ENCODE measurements at regions not wholly inside any gene's neighbourhood (a gene's known extent, or its start where the extent isn't known, plus 50 kb on each side); places are given as distances from the start of the nearest gene placed in this dataset.

GRCh38 chr3:177606891-177607290 is 409.6 kb upstream of the TBL1XR1 start:
- H3K27ac ChIP-seq (ENCODE audit: low read depth in 1 of 2, low read length in 2 of 2), result no peak overlapping the region
- H3K4me3 ChIP-seq (ENCODE audit: low read depth in 1 of 3, low read length in 3 of 3), result no peak overlapping the region
- DNase-seq (ENCODE audit: low spot score), result no peak
- no peaks in the 10 kb centered on the region for H3K27me3 ChIP-seq (ENCODE audit: control insufficient read depth in 4 of 4, insufficient read depth in 4 of 4, low read length in 3 of 4)
- H3K9me3 ChIP-seq (ENCODE audit: control insufficient read depth in 4 of 4, low read length in 3 of 4), result no peaks in the 10 kb centered on the region
- WGBS, result 82% methylated on average over 4 of the region's 4 CpGs
- H3K36me3 ChIP-seq (ENCODE audit: control insufficient read depth in 4 of 4, insufficient read depth in 3 of 4, low read depth in 1 of 4, low read length in 3 of 4), result no peaks in the 10 kb centered on the region
- H3K4me1 ChIP-seq (ENCODE audit: control insufficient read depth in 4 of 4, insufficient read depth in 4 of 4, low read length in 3 of 4), result peaks cover 15 to 23% (median 19%) of the 10 kb centered on the region in 4 donors
- no peak overlapping the region for H3K9ac ChIP-seq (ENCODE audit: low read depth in 1 of 2, low read length in 2 of 2)
- TF ChIP-seq RAD21 (IDR thresholded peaks at IDR 0.05), result no peak
- no peak for TF ChIP-seq GABPA (IDR thresholded peaks at IDR 0.05 in 1 of 2, conservative IDR thresholded peaks at IDR 0.05 in 1 of 2)
- no peak for TF ChIP-seq CTCF (IDR thresholded peaks at IDR 0.05; ENCODE audit: low read depth, low read length, missing input control)
- no peak for TF ChIP-seq TAF1 (conservative IDR thresholded peaks at IDR 0.05)
- no peak for TF ChIP-seq MAX (IDR thresholded peaks at IDR 0.05)

GRCh38 chr3:177607589-177607988 is 410.3 kb upstream of the TBL1XR1 start:
- WGBS, result 82% methylated on average over 5 of the region's 5 CpGs
- H3K4me1 ChIP-seq (ENCODE audit: control insufficient read depth in 4 of 4, insufficient read depth in 4 of 4, low read length in 3 of 4), result peaks cover 15 to 24% (median 21%) of the 10 kb centered on the region in 4 donors

More at GRCh38 chr3:177607589-177607988, 410.3 kb upstream of the TBL1XR1 start:
- H3K9ac ChIP-seq (ENCODE audit: low read depth in 1 of 2, low read length in 2 of 2), result no peak overlapping the region
- H3K27ac ChIP-seq (ENCODE audit: low read depth in 1 of 2, low read length in 2 of 2), result no peak overlapping the region
- no peak overlapping the region for H3K4me3 ChIP-seq (ENCODE audit: low read depth in 1 of 3, low read length in 3 of 3)
- no peak for TF ChIP-seq TAF1 (conservative IDR thresholded peaks at IDR 0.05)
- no peak for TF ChIP-seq HNF4A (conservative IDR thresholded peaks at IDR 0.05)
- no peak for TF ChIP-seq CTCF (IDR thresholded peaks at IDR 0.05; ENCODE audit: low read depth, low read length, missing input control)
- TF ChIP-seq FOXA2 (IDR thresholded peaks at IDR 0.05), result no peak
- no peak for TF ChIP-seq RXRA (IDR thresholded peaks at IDR 0.05)
- TF ChIP-seq RAD21 (IDR thresholded peaks at IDR 0.05), result no peak
- TF ChIP-seq EGR1 (IDR thresholded peaks at IDR 0.05; ENCODE audit: low read depth in 2 of 2), result no peak
- TF ChIP-seq REST (IDR thresholded peaks at IDR 0.05), result no peak
- no peak for TF ChIP-seq HNF4G (IDR thresholded peaks at IDR 0.05)
- TF ChIP-seq JUND (IDR thresholded peaks at IDR 0.05), result no peak
- no peak for TF ChIP-seq NR2F2 (IDR thresholded peaks at IDR 0.05)
- no peaks in the 10 kb centered on the region for H3K9me3 ChIP-seq (ENCODE audit: control insufficient read depth in 4 of 4, low read length in 3 of 4)
- no peaks in the 10 kb centered on the region for H3K27me3 ChIP-seq (ENCODE audit: control insufficient read depth in 4 of 4, insufficient read depth in 4 of 4, low read length in 3 of 4)
- no peaks in the 10 kb centered on the region for H3K36me3 ChIP-seq (ENCODE audit: control insufficient read depth in 4 of 4, insufficient read depth in 3 of 4, low read depth in 1 of 4, low read length in 3 of 4)
- DNase-seq (ENCODE audit: low spot score), result no peak
